ENCODE measurements at regions not wholly inside any gene's neighbourhood (a gene's known extent, or its start where the extent isn't known, plus 50 kb on each side); places are given as distances from the start of the nearest gene placed in this dataset.

GRCh38 chr11:25377466-25377865 is 880.6 kb downstream of the LUZP2 start:
- H3K27ac Mint-ChIP-seq, result no peak overlapping the region
- no peaks in the 10 kb centered on the region for H3K4me1 Mint-ChIP-seq (ENCODE audit: low read depth)
- peaks cover 47% of the 10 kb centered on the region for H3K9me3 Mint-ChIP-seq
- DNase-seq (ENCODE audit: low spot score), result no peak
- no peak overlapping the region for H3K4me3 Mint-ChIP-seq
- no peaks in the 10 kb centered on the region for H3K27me3 Mint-ChIP-seq (ENCODE audit: low read depth)
- no peaks in the 10 kb centered on the region for H3K36me3 Mint-ChIP-seq (ENCODE audit: low read depth)

- DNase-seq (ENCODE audit: low spot score), result no peak
- no peak overlapping the region for H3K4me3 Mint-ChIP-seq
- no peaks in the 10 kb centered on the region for H3K27me3 Mint-ChIP-seq (ENCODE audit: low read depth)
Observed at GRCh38 chr11:25396847-25397246, 900.0 kb downstream of the LUZP2 start.

GRCh38 chr11:25408146-25408545 is 911.3 kb downstream of the LUZP2 start:
- DNase-seq (ENCODE audit: low spot score), result no peak
- H3K27me3 Mint-ChIP-seq (ENCODE audit: low read depth), result no peaks in the 10 kb centered on the region
- no peak overlapping the region for H3K4me3 Mint-ChIP-seq
- no peaks in the 10 kb centered on the region for H3K36me3 Mint-ChIP-seq (ENCODE audit: low read depth)
- peaks cover 29% of the 10 kb centered on the region for H3K9me3 Mint-ChIP-seq
- no peaks in the 10 kb centered on the region for H3K4me1 Mint-ChIP-seq (ENCODE audit: low read depth)
- no peak overlapping the region for H3K27ac Mint-ChIP-seq

More at GRCh38 chr11:25396847-25397246, 900.0 kb downstream of the LUZP2 start:
- Mint-ChIP-seq H3K36me3 (ENCODE audit: low read depth) (no peaks in the 10 kb centered on the region), H3K27ac (no peak overlapping the region), H3K4me1 (ENCODE audit: low read depth) (no peaks in the 10 kb centered on the region), H3K9me3 (peaks cover 33% of the 10 kb centered on the region)

- DNase-seq (ENCODE audit: low spot score), result no peak
- H3K4me1 Mint-ChIP-seq (ENCODE audit: low read depth), result no peaks in the 10 kb centered on the region
- H3K27ac Mint-ChIP-seq, result no peak overlapping the region
- H3K27me3 Mint-ChIP-seq (ENCODE audit: low read depth), result no peaks in the 10 kb centered on the region
- H3K4me3 Mint-ChIP-seq, result no peak overlapping the region
- H3K36me3 Mint-ChIP-seq (ENCODE audit: low read depth), result no peaks in the 10 kb centered on the region
- peaks cover 37% of the 10 kb centered on the region for H3K9me3 Mint-ChIP-seq
Observed at GRCh38 chr11:25415793-25416192, 916.1 kb upstream of the ANO3 start.

GRCh38 chr11:25423436-25424199 is 908.3 kb upstream of the ANO3 start:
- Mint-ChIP-seq H3K4me1 (ENCODE audit: low read depth) (no peaks in the 10 kb centered on the region), H3K36me3 (ENCODE audit: low read depth) (no peaks in the 10 kb centered on the region), H3K4me3 (no peak overlapping the region), H3K9me3 (peaks cover 18% of the 10 kb centered on the region), H3K27ac (no peak overlapping the region), H3K27me3 (ENCODE audit: low read depth) (no peaks in the 10 kb centered on the region)
- no peak for DNase-seq (ENCODE audit: low spot score)

GRCh38 chr11:25432376-25432775 is 899.6 kb upstream of the ANO3 start:
- Mint-ChIP-seq H3K4me3 (no peak overlapping the region), H3K4me1 (ENCODE audit: low read depth) (no peaks in the 10 kb centered on the region), H3K27ac (no peak overlapping the region), H3K9me3 (peaks cover 13% of the 10 kb centered on the region), H3K27me3 (ENCODE audit: low read depth) (no peaks in the 10 kb centered on the region), H3K36me3 (ENCODE audit: low read depth) (no peaks in the 10 kb centered on the region)
- no peak for DNase-seq (ENCODE audit: low spot score)

GRCh38 chr11:25435197-25435596 is 896.7 kb upstream of the ANO3 start:
- no peaks in the 10 kb centered on the region for H3K36me3 Mint-ChIP-seq (ENCODE audit: low read depth)
- H3K27me3 Mint-ChIP-seq (ENCODE audit: low read depth), result no peaks in the 10 kb centered on the region

GRCh38 chr11:25436326-25436725 is 895.6 kb upstream of the ANO3 start:
- Mint-ChIP-seq H3K4me3 (no peak overlapping the region), H3K9me3 (peaks cover 30% of the 10 kb centered on the region), H3K27me3 (ENCODE audit: low read depth) (no peaks in the 10 kb centered on the region), H3K27ac (no peak overlapping the region), H3K36me3 (ENCODE audit: low read depth) (no peaks in the 10 kb centered on the region), H3K4me1 (ENCODE audit: low read depth) (no peaks in the 10 kb centered on the region)
- no peak for DNase-seq (ENCODE audit: low spot score)

More at GRCh38 chr11:25435197-25435596, 896.7 kb upstream of the ANO3 start:
- Mint-ChIP-seq H3K4me3 (no peak overlapping the region), H3K4me1 (ENCODE audit: low read depth) (no peaks in the 10 kb centered on the region), H3K27ac (no peak overlapping the region), H3K9me3 (peaks cover 23% of the 10 kb centered on the region)
- DNase-seq (ENCODE audit: low spot score), result no peak

GRCh38 chr11:25441421-25441820 is 890.5 kb upstream of the ANO3 start:
- Mint-ChIP-seq H3K9me3 (peaks cover 24% of the 10 kb centered on the region), H3K27me3 (ENCODE audit: low read depth) (no peaks in the 10 kb centered on the region), H3K4me1 (ENCODE audit: low read depth) (no peaks in the 10 kb centered on the region), H3K36me3 (ENCODE audit: low read depth) (no peaks in the 10 kb centered on the region), H3K4me3 (no peak overlapping the region), H3K27ac (no peak overlapping the region)
- DNase-seq (ENCODE audit: low spot score), result no peak

GRCh38 chr11:25449091-25449490 is 882.8 kb upstream of the ANO3 start:
- Mint-ChIP-seq H3K4me1 (ENCODE audit: low read depth) (no peaks in the 10 kb centered on the region), H3K9me3 (peaks cover 34% of the 10 kb centered on the region), H3K27ac (no peak overlapping the region), H3K4me3 (no peak overlapping the region), H3K27me3 (ENCODE audit: low read depth) (no peaks in the 10 kb centered on the region), H3K36me3 (ENCODE audit: low read depth) (no peaks in the 10 kb centered on the region)
- no peak for DNase-seq (ENCODE audit: low spot score)

GRCh38 chr11:25453471-25453870 is 878.5 kb upstream of the ANO3 start:
- Mint-ChIP-seq H3K36me3 (ENCODE audit: low read depth) (no peaks in the 10 kb centered on the region), H3K27ac (no peak overlapping the region), H3K4me3 (no peak overlapping the region), H3K4me1 (ENCODE audit: low read depth) (no peaks in the 10 kb centered on the region), H3K27me3 (ENCODE audit: low read depth) (no peaks in the 10 kb centered on the region), H3K9me3 (peaks cover 36% of the 10 kb centered on the region)
- DNase-seq (ENCODE audit: low spot score), result no peak

- Mint-ChIP-seq H3K9me3 (peaks cover 33% of the 10 kb centered on the region), H3K27ac (no peak overlapping the region), H3K27me3 (ENCODE audit: low read depth) (no peaks in the 10 kb centered on the region), H3K36me3 (ENCODE audit: low read depth) (no peaks in the 10 kb centered on the region), H3K4me1 (ENCODE audit: low read depth) (no peaks in the 10 kb centered on the region), H3K4me3 (no peak overlapping the region)
- no peak for DNase-seq (ENCODE audit: low spot score)
Observed at GRCh38 chr11:25456211-25456610, 875.7 kb upstream of the ANO3 start.

- Mint-ChIP-seq H3K9me3 (peaks cover 20% of the 10 kb centered on the region), H3K4me3 (no peak overlapping the region), H3K4me1 (ENCODE audit: low read depth) (no peaks in the 10 kb centered on the region), H3K36me3 (ENCODE audit: low read depth) (no peaks in the 10 kb centered on the region), H3K27me3 (ENCODE audit: low read depth) (no peaks in the 10 kb centered on the region), H3K27ac (no peak overlapping the region)
- DNase-seq (ENCODE audit: low spot score), result no peak
Observed at GRCh38 chr11:25483915-25484635, 847.9 kb upstream of the ANO3 start.

GRCh38 chr11:25485315-25485714 is 846.6 kb upstream of the ANO3 start:
- Mint-ChIP-seq H3K27ac (no peak overlapping the region), H3K4me1 (ENCODE audit: low read depth) (no peaks in the 10 kb centered on the region), H3K36me3 (ENCODE audit: low read depth) (no peaks in the 10 kb centered on the region), H3K4me3 (no peak overlapping the region), H3K27me3 (ENCODE audit: low read depth) (no peaks in the 10 kb centered on the region), H3K9me3 (peaks cover 17% of the 10 kb centered on the region)
- DNase-seq (ENCODE audit: low spot score), result no peak
